Ishikawa (cell line): ENCODE measurements at regions not wholly inside any gene's neighbourhood (a gene's known extent, or its start where the extent isn't known, plus 50 kb on each side); places are given as distances from the start of the nearest gene placed in this dataset.

Experiments
- CEBPB ChIP-seq: IDR thresholded peaks from 2 replicates; pipeline ENCODE4 v1.6.1; 2012
- CREB1 ChIP-seq: IDR thresholded peaks from 2 replicates; pipeline ENCODE4 v1.6.1; 2012; ENCODE audit warnings: low read depth
- EGR1 ChIP-seq: IDR thresholded peaks from 2 replicates; pipeline ENCODE4 v1.6.1; 2012
- EP300 ChIP-seq: IDR thresholded peaks from 2 replicates; pipeline ENCODE4 v1.6.1; 2012; ENCODE audit warnings: borderline replicate concordance
- FOXM1 ChIP-seq: IDR thresholded peaks from 2 replicates; pipeline ENCODE4 v1.6.1; 2012; ENCODE audit warnings: low read depth, borderline replicate concordance
- NFIC ChIP-seq: IDR thresholded peaks from 2 replicates; pipeline ENCODE4 v1.6.1; 2012
- RAD21 ChIP-seq: IDR thresholded peaks from 2 replicates; pipeline ENCODE4 v1.6.1; 2012; ENCODE audit warnings: low read depth
- TAF1 ChIP-seq: IDR thresholded peaks from 2 replicates; pipeline ENCODE4 v1.6.1; 2012; ENCODE audit warnings: low read depth, mild to moderate bottlenecking
- TCF12 ChIP-seq: IDR thresholded peaks from 2 replicates; pipeline ENCODE4 v1.6.1; 2012; ENCODE audit warnings: low read depth
- TEAD4 ChIP-seq: IDR thresholded peaks from 2 replicates; pipeline ENCODE4 v1.6.1; 2012
- YY1 ChIP-seq: IDR thresholded peaks from 2 replicates; pipeline ENCODE4 v1.6.1; 2012; ENCODE audit warnings: low read depth
- ZBTB7A ChIP-seq: IDR thresholded peaks from 2 replicates; pipeline ENCODE4 v1.6.1; 2012; ENCODE audit warnings: low read depth
- TF ChIP-seq, protein P1 (sequence below): IDR thresholded peaks from 2 replicates; pipeline ENCODE4 v1.6.1; 2012
- TF ChIP-seq, protein P2 (sequence below): IDR thresholded peaks from 2 replicates; pipeline ENCODE4 v1.6.1; 2012; ENCODE audit warnings: low read depth, mild to moderate bottlenecking
- TF ChIP-seq, protein P3 (sequence below): IDR thresholded peaks from 2 replicates; pipeline ENCODE4 v1.6.1; 2012

DNA sequence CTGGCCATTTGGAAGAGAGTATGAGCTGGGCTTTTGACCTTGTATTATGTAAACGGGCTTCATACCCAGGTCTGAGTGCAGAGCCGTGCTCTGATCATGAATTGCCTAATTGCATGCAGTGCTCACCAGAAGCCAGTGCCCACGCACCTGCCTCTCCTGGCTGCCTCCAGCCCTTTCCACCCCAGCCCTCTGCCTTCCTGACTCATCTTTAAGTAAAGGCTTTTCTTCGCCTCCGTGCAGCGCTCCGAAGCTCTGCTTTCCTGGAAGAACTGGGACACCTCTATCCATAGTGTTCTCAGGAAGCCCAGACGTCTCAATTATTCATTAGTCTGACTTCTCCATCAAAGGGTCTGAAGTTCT is 413.7 kb downstream of the PTPRU start:
- TF ChIP-seq EP300 (no peak), CEBPB (no peak), FOXM1 (no peak), TEAD4 (no peak), NFIC (no peak), ZBTB7A (no peak), TAF1 (no peak)
- TF ChIP-seq, protein P1, sequence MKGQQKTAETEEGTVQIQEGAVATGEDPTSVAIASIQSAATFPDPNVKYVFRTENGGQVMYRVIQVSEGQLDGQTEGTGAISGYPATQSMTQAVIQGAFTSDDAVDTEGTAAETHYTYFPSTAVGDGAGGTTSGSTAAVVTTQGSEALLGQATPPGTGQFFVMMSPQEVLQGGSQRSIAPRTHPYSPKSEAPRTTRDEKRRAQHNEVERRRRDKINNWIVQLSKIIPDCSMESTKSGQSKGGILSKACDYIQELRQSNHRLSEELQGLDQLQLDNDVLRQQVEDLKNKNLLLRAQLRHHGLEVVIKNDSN, result no peak
- TF ChIP-seq, protein P2, sequence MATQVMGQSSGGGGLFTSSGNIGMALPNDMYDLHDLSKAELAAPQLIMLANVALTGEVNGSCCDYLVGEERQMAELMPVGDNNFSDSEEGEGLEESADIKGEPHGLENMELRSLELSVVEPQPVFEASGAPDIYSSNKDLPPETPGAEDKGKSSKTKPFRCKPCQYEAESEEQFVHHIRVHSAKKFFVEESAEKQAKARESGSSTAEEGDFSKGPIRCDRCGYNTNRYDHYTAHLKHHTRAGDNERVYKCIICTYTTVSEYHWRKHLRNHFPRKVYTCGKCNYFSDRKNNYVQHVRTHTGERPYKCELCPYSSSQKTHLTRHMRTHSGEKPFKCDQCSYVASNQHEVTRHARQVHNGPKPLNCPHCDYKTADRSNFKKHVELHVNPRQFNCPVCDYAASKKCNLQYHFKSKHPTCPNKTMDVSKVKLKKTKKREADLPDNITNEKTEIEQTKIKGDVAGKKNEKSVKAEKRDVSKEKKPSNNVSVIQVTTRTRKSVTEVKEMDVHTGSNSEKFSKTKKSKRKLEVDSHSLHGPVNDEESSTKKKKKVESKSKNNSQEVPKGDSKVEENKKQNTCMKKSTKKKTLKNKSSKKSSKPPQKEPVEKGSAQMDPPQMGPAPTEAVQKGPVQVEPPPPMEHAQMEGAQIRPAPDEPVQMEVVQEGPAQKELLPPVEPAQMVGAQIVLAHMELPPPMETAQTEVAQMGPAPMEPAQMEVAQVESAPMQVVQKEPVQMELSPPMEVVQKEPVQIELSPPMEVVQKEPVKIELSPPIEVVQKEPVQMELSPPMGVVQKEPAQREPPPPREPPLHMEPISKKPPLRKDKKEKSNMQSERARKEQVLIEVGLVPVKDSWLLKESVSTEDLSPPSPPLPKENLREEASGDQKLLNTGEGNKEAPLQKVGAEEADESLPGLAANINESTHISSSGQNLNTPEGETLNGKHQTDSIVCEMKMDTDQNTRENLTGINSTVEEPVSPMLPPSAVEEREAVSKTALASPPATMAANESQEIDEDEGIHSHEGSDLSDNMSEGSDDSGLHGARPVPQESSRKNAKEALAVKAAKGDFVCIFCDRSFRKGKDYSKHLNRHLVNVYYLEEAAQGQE, result no peak

DNA sequence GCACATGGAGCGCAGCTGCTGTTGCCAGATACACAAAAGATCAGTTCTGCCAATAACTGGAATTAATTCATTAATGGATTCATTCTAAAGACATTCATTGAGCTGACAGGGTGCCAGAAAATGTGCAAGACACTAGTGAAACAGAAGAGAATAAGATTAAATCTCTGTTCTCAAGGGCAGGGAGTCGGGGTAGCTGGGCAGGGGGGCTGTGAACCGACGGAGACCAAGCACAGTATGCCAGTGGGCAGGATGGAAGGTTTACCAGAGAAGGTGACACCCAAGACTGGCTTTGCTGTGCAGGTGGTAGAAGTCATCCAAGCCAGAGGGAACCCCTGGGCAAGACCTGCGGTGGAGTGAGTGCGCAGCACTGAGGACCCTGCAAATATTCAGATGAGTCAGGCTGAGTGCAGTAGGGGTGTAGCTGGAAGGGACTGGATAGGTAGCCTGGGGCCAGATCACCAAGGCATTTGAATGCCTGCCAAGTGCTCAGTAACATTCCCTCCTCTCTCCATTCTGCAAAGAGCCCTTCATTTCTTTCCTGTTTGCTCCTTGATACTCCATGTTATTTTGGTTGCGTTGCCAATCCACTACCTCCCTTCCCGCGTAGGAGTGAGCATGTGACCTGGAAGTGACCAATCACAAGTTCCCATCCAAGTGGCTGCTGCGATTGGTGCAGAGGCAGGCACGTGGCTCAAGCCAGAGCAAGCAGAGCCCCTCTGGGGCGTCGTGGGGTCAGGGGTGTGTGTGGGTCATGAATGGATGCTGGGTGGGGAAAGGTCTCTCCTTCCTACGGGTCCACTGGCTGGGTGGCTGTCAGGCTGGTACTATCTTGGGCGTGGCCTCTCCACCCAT is 413.1 kb downstream of the PTPRU start:
- TF ChIP-seq, protein P1, result peak; percentile 90
- no peak for TF ChIP-seq CREB1
- TF ChIP-seq, protein P3, sequence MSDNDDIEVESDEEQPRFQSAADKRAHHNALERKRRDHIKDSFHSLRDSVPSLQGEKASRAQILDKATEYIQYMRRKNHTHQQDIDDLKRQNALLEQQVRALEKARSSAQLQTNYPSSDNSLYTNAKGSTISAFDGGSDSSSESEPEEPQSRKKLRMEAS, result peak; percentile 52

DNA sequence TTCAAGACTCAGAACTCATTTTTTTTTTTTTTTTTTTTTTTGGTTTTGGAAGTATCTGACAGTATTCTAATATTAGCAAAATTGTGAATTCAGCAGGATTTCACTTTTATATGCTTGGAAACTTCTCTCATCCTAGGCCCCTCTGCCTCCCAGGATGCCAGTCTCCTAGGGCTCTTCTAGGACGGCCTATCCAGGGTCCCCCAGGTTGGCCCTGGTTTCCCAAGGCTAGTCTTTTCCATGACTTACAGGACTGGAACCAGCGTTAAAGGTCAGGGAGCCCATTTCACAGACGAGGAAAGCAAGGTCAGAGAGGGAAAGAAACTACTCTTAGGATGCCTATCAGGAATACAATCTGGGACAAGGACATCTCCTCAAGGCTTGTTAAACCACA is 412.5 kb downstream of the PTPRU start:
- TF ChIP-seq TCF12 (no peak), CREB1 (no peak), CEBPB (no peak), FOXM1 (no peak), TEAD4 (no peak), NFIC (no peak), EGR1 (no peak), ZBTB7A (no peak)
- TF ChIP-seq, protein P3, result no peak
- TF ChIP-seq, protein P1, result no peak
- TF ChIP-seq, protein P2, result no peak

DNA sequence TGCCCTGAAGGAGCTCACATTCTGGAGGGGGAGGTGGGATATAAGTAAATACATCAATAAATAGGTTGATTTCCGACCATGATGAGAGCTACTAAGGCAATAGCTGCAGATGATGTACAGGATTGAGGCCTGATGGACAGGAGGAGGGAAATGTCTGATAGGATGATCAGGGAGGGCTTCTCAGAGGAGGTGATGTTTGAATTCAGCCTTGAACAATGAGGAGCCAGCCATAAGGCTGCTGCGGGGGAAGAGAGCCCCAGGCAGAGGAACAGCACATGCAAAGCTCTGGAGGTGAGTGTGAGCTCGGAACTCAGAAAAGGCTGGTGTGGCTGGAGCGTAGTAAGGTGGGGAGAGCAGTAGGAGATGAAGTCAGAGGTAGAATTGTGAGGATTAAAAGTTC is 411.7 kb downstream of the PTPRU start:
- TF ChIP-seq, protein P1, result no peak
- TF ChIP-seq YY1 (no peak), EP300 (no peak), RAD21 (no peak), CEBPB (no peak), TAF1 (no peak), TEAD4 (no peak)
- TF ChIP-seq, protein P3, result no peak

DNA sequence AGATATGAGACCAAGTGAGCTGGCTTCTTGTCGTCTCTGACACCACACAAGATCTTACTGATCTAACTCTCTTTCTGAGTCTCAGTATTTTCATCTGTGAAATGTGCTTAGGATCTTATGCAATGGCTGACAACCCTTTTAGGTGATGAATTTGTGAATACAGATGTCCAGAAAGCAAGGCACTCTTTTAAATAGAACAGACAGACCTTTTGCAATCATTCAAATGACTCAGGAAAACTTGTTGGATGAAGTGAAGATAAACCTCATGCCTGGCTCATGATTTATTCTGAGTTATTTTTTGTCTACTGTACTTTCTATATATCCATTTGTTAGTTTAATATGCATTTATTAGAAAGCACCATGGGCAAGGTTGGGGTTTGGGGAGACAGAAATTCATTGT is 411.3 kb downstream of the PTPRU start:
- no peak for TF ChIP-seq TAF1
- TF ChIP-seq EP300, result no peak
- TF ChIP-seq ZBTB7A, result no peak
- TF ChIP-seq, protein P1, result no peak
- TF ChIP-seq YY1, result no peak
- no peak for TF ChIP-seq TCF12
- TF ChIP-seq CEBPB, result no peak
